WI38 (cell line): ENCODE measurements at regions not wholly inside any gene's neighbourhood (a gene's known extent, or its start where the extent isn't known, plus 50 kb on each side); places are given as distances from the start of the nearest gene placed in this dataset.

Experiments
- H3K4me3 ChIP-seq: 2 replicates; pipeline ENCODE4 v1.5.1; 2011; ENCODE audit warnings: low read depth, mild to moderate bottlenecking, control low read depth, low read length
- TF ChIP-seq, protein P1 (sequence below): IDR thresholded peaks from 2 replicates; pipeline ENCODE4 v1.5.1; 2012; ENCODE audit warnings: low read depth, mild to moderate bottlenecking, control low read depth, low read length

DNA sequence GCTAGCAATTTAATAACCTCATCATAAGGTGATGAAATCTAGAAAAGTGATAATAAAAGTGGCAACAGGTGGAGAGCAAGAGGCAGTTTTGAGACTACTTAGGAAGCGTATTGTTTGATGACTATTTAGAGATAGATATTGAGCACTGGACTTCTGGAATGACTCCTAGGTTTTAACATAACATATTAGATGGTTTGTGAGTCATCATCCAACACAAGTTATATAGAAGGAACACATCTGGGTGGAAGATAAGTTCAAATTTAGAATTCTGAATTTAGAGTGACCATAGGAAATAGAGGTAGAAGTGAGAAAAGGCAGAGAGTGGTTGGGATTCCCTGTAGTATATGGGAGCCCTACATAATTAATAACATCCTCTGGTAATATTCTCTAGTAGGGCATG is 282.8 kb upstream of the ALCAM start:
- no peak overlapping the region for H3K4me3 ChIP-seq
- TF ChIP-seq, protein P1, sequence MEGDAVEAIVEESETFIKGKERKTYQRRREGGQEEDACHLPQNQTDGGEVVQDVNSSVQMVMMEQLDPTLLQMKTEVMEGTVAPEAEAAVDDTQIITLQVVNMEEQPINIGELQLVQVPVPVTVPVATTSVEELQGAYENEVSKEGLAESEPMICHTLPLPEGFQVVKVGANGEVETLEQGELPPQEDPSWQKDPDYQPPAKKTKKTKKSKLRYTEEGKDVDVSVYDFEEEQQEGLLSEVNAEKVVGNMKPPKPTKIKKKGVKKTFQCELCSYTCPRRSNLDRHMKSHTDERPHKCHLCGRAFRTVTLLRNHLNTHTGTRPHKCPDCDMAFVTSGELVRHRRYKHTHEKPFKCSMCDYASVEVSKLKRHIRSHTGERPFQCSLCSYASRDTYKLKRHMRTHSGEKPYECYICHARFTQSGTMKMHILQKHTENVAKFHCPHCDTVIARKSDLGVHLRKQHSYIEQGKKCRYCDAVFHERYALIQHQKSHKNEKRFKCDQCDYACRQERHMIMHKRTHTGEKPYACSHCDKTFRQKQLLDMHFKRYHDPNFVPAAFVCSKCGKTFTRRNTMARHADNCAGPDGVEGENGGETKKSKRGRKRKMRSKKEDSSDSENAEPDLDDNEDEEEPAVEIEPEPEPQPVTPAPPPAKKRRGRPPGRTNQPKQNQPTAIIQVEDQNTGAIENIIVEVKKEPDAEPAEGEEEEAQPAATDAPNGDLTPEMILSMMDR, result no peak

DNA sequence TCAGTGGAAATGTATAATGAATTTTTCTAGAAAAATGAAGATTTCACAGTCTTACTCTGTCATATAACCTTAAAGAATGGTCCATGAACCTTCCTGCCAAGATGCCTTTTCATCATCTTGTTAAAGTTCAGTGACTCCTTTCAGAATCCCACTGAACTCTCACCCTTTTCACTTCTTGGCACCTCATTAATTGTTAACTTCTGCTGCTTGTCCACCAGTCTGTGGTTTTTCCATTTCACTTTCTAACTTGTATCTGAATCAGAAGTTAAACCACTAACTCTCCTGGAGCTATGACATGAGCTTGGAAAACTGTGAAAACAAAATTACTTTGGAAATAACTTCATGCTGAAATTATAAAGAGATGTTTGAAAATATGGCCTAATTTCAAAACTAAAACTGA is 281.2 kb upstream of the ALCAM start:
- TF ChIP-seq, protein P1, result no peak
- no peak overlapping the region for H3K4me3 ChIP-seq

DNA sequence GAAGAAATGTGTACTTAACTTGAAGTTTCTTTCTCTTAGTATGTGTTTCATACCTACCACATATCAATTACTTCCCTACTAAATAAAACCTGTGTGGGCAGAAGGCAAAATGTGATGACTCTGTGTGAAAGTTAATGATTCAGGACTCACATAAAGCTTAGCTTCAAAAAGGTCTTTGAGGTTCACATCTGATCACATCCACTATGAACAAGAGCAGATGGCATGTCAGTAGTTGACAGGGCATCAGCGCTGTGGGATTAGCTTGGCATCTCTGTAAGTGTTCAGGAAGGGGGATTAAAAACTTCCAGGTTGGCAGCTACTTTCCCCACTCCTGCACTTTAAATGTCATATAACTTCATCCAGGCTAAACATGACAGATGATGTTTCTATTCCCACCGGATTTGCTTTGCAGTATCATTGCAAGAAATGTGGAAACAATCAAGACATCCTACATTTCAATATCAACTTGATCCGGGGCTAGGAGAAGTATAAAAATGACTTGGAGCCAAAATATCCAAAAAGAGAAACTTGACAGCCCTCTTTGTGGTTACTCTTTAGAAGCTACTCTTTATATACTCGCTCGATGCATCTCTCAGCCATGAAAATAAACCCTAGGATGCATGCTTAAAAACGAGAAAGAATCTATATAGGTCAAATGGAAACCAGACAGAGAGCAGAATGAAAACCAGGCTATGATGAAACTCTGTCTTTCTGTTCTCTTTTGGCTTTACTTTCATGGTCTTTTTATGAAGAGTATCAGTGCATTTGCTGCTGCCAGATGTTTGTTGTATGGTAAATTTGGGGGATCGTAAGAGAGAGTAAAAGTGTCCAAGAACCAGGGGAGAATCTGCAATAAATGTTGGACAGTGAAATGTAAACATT is 273.1 kb upstream of the ALCAM start:
- H3K4me3 ChIP-seq, result no peak overlapping the region
- TF ChIP-seq, protein P1, result no peak

DNA sequence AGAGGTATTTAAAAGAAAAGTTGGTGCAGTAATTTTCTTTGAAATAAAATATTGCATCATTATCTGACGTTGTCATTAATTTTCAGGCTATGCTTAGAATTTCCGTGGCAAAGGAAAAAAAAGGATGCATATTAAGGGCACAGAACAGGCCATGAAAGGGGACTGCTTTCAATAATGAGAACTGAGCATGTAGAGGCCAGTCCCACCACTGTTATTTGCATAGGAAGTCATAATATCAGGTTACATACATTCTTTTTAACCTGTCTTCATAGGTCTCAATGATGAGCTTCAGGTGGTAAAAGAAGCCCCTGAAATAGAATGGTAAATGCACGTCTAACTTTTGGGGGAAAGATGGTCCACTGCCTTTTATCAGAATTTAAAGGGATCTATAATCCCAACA is 272.1 kb upstream of the ALCAM start:
- H3K4me3 ChIP-seq, result no peak overlapping the region
- TF ChIP-seq, protein P1, result no peak

DNA sequence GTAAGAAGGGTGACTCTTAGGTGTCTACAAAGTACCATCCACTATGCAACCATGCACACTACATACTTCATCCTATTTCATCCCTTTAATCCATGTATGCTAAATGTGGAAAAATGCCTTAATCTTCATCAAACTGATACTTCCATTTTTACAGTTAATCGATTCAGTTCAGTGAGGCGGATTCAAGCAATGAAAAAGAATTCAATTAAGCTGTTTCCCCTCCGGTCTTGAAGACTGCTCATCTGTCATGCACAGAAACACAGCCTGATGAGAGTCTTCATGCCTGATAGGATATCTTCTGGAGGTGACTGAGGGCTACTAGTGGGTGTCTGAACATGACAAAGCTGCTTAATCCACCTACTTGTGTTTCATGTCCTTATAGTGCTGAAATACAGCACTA is 270.6 kb upstream of the ALCAM start:
- TF ChIP-seq, protein P1, result no peak
- no peak overlapping the region for H3K4me3 ChIP-seq

DNA sequence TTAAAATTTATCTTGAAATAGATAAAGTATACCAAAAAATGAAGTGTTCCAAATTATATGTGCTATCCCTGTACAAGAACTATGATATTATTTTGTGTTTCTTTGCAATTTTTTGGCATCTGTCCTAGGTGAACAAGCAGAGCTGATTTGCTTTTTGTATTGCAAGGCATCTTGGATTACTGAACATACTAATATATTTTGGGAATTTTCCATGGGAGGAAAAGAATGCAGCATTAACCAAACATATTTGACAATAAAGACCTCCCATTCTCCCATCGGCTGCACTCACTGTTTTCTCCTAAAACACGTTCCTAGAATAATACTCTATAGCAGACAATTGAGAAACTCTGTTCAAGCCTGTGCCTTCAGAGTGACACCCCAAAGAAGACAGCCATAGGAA is 265.1 kb upstream of the ALCAM start:
- TF ChIP-seq, protein P1, result no peak
- H3K4me3 ChIP-seq, result no peak overlapping the region

DNA sequence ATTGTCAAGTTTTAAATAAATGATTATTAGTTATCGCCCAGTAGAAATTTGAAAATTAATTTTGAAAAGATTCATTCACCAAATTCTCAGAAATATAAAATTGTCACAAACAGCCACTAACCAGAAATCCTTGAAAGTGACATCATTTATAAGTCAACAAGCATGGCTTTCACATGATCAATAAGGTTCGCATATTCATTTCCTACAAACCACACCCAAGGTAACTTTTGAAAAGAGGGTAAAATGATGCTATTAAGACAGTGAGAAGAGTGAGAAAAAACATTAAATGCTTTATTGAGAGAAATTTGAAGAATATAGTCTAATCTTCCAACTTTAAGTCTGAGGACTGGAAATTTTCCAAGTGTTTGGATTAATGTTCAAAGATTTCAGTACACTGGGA is 263.6 kb upstream of the ALCAM start:
- TF ChIP-seq, protein P1, result no peak
- no peak overlapping the region for H3K4me3 ChIP-seq
